Keratinocyte (primary cell): ENCODE measurements at regions not wholly inside any gene's neighbourhood (a gene's known extent, or its start where the extent isn't known, plus 50 kb on each side); places are given as distances from the start of the nearest gene placed in this dataset.
A peak's percentile ranks its signal among the peaks of the same experiment; 100 is the strongest.

Experiments
- DNase-seq: peaks from one replicate; pipeline ENCODE4 v3.0.0-alpha.2; 2011; ENCODE audit warnings: low read depth, missing footprints, low spot score
- FAIRE-seq: peaks from 2 replicates; lab custom pipeline; 2011; peaks lifted over from hg19 to GRCh38; lab: Jason Lieb, UNC
- H2AFZ ChIP-seq: 2 replicates; pipeline ENCODE4 v1.6.0; 2012; ENCODE audit warnings: low read length, control low read depth, inconsistent platforms; ENCODE audit not compliant: control insufficient read depth
- H3K27ac ChIP-seq: 2 replicates; pipeline ENCODE4 v1.5.1; 2011; ENCODE audit warnings: low read length; ENCODE audit not compliant: control insufficient read depth, insufficient read depth
- H3K27me3 ChIP-seq: 3 replicates; pipeline ENCODE4 v1.6.0; 2011; ENCODE audit warnings: low read length; ENCODE audit not compliant: control insufficient read depth, insufficient read depth; ENCODE audit errors: extremely low read depth
- H3K36me3 ChIP-seq, 2 experiments: 2 replicates in 1 of 2; 3 replicates in 1 of 2; pipeline ENCODE4 v1.5.1; 2011; ENCODE audit warnings: low read length in 2 of 2, mild to moderate bottlenecking in 1 of 2; ENCODE audit not compliant: control insufficient read depth in 2 of 2, insufficient read depth in 2 of 2; ENCODE audit errors: extremely low read depth in 1 of 2
- H3K4me1 ChIP-seq: 3 replicates; pipeline ENCODE4 v1.5.1; 2011; ENCODE audit warnings: low read length; ENCODE audit not compliant: control insufficient read depth, insufficient read depth; ENCODE audit errors: extremely low read depth
- H3K4me2 ChIP-seq: 3 replicates; pipeline ENCODE4 v1.6.0; 2011; ENCODE audit warnings: low read depth, low read length; ENCODE audit not compliant: control insufficient read depth, insufficient read depth; ENCODE audit errors: extremely low read depth
- H3K4me3 ChIP-seq, 3 experiments: fragments of 200-600 bp in 1 of 3; sonication (generic) in 1 of 3; 2 replicates in 2 of 3; 3 replicates in 1 of 3; pipeline ENCODE4 v1.5.1; 2011 to 2016; ENCODE audit warnings: low read length in 3 of 3, mild to moderate bottlenecking in 3 of 3, control low read depth in 2 of 3, inconsistent platforms in 1 of 3, low read depth in 1 of 3, mixed read lengths in 1 of 3, mixed run types in 1 of 3, moderate library complexity in 1 of 3; ENCODE audit not compliant: control insufficient read depth in 2 of 3, insufficient read depth in 2 of 3; ENCODE audit errors: extremely low read depth in 1 of 3
- H3K79me2 ChIP-seq: 2 replicates; pipeline ENCODE4 v1.6.0; 2012; ENCODE audit warnings: low read length; ENCODE audit not compliant: control insufficient read depth, insufficient read depth
- H3K9ac ChIP-seq: 3 replicates; pipeline ENCODE4 v1.6.0; 2011; ENCODE audit warnings: low read length; ENCODE audit not compliant: control insufficient read depth, insufficient read depth; ENCODE audit errors: extremely low read depth
- H3K9me1 ChIP-seq: 3 replicates; pipeline ENCODE4 v1.6.0; 2011; ENCODE audit warnings: low read length; ENCODE audit not compliant: control insufficient read depth, insufficient read depth; ENCODE audit errors: extremely low read depth
- H3K9me3 ChIP-seq: 2 replicates; pipeline ENCODE4 v1.5.1; 2012; ENCODE audit warnings: low read depth, low read length; ENCODE audit not compliant: control insufficient read depth
- H4K20me1 ChIP-seq: 3 replicates; pipeline ENCODE4 v1.6.0; 2011; ENCODE audit warnings: low read length; ENCODE audit not compliant: control insufficient read depth, insufficient read depth; ENCODE audit errors: extremely low read depth
- EZH2 ChIP-seq: IDR thresholded peaks from one replicate; pipeline ENCODE4 v1.6.1; 2012; ENCODE audit warnings: inconsistent platforms, mild to moderate bottlenecking, low read length, moderate library complexity
- dilution Hi-C: fragments of 300-500 bp; cut with MboI; formaldehyde crosslinking; loops from one replicate; pipeline ENCODE4 v1.7.0; 2020; ENCODE audit warnings: low sequenced_read_pairs; ENCODE audit not compliant: extremely low pct_ligation_motif_present
- TF ChIP-seq, protein P1 (sequence below), 3 experiments: IDR thresholded peaks in 1 of 3; conservative IDR thresholded peaks in 1 of 3; optimal IDR thresholded peaks in 1 of 3; 2 replicates in 2 of 3; 3 replicates in 1 of 3; pipeline versions ENCODE3 to v1.5.1; 2011; ENCODE audit warnings: low read length in 3 of 3, mild to moderate bottlenecking in 3 of 3, moderate library complexity in 2 of 3, control low read depth in 1 of 3, inconsistent platforms in 1 of 3; ENCODE audit not compliant: insufficient read depth in 2 of 3; ENCODE audit errors: extremely low read depth in 1 of 3

GRCh38 chr2:66667301-66667700 is 232.4 kb downstream of the MEIS1 start:
- no peaks in the 10 kb centered on the region for H4K20me1 ChIP-seq
- DNase-seq (no peak), FAIRE-seq (no peak)
- no peak for TF ChIP-seq EZH2
- TF ChIP-seq, protein P1, sequence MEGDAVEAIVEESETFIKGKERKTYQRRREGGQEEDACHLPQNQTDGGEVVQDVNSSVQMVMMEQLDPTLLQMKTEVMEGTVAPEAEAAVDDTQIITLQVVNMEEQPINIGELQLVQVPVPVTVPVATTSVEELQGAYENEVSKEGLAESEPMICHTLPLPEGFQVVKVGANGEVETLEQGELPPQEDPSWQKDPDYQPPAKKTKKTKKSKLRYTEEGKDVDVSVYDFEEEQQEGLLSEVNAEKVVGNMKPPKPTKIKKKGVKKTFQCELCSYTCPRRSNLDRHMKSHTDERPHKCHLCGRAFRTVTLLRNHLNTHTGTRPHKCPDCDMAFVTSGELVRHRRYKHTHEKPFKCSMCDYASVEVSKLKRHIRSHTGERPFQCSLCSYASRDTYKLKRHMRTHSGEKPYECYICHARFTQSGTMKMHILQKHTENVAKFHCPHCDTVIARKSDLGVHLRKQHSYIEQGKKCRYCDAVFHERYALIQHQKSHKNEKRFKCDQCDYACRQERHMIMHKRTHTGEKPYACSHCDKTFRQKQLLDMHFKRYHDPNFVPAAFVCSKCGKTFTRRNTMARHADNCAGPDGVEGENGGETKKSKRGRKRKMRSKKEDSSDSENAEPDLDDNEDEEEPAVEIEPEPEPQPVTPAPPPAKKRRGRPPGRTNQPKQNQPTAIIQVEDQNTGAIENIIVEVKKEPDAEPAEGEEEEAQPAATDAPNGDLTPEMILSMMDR (optimal IDR thresholded peaks at IDR 0.05 in 1 of 3, IDR thresholded peaks at IDR 0.05 in 1 of 3, conservative IDR thresholded peaks at IDR 0.05 in 1 of 3; ENCODE audit: extremely low read depth in 1 of 3, insufficient read depth in 2 of 3, low read length in 3 of 3): no peak
- no peak overlapping the region for H3K27ac ChIP-seq
- H3K27me3 ChIP-seq: no peaks in the 10 kb centered on the region
- H3K4me3 ChIP-seq: no peak overlapping the region
- no peak overlapping the region for H3K9ac ChIP-seq
- H3K9me1 ChIP-seq: no peaks in the 10 kb centered on the region
- no peaks in the 10 kb centered on the region for H3K36me3 ChIP-seq
- H3K79me2 ChIP-seq: no peaks in the 10 kb centered on the region
- H2AFZ ChIP-seq: peak overlapping the region; percentile 6
- H3K4me2 ChIP-seq: no peak overlapping the region
- no peaks in the 10 kb centered on the region for H3K4me1 ChIP-seq
- dilution Hi-C loops: no loop called here
- H3K9me3 ChIP-seq: no peaks in the 10 kb centered on the region

- H3K4me3 ChIP-seq: no peak overlapping the region
Measured at GRCh38 chr2:66673286-66673685, 238.4 kb downstream of the MEIS1 start.

More at GRCh38 chr2:66673286-66673685, 238.4 kb downstream of the MEIS1 start:
- TF ChIP-seq, protein P1 (optimal IDR thresholded peaks at IDR 0.05 in 1 of 3, IDR thresholded peaks at IDR 0.05 in 1 of 3, conservative IDR thresholded peaks at IDR 0.05 in 1 of 3; ENCODE audit: extremely low read depth in 1 of 3, insufficient read depth in 2 of 3, low read length in 3 of 3): no peak
- TF ChIP-seq EZH2: no peak
- H3K4me2 ChIP-seq: no peak overlapping the region
- H4K20me1 ChIP-seq: no peaks in the 10 kb centered on the region
- no peak overlapping the region for H3K27ac ChIP-seq
- no peaks in the 10 kb centered on the region for H3K9me1 ChIP-seq
- H3K36me3 ChIP-seq: no peaks in the 10 kb centered on the region
- FAIRE-seq (no peak), DNase-seq (no peak)
- H2AFZ ChIP-seq: no peak overlapping the region
- no peaks in the 10 kb centered on the region for H3K9me3 ChIP-seq
- H3K27me3 ChIP-seq: no peaks in the 10 kb centered on the region
- dilution Hi-C loops: no loop called here
- H3K9ac ChIP-seq: no peak overlapping the region
- H3K79me2 ChIP-seq: no peaks in the 10 kb centered on the region
- H3K4me1 ChIP-seq: no peaks in the 10 kb centered on the region
